PC-3 (cell line): ENCODE measurements at regions not wholly inside any gene's neighbourhood (a gene's known extent, or its start where the extent isn't known, plus 50 kb on each side); places are given as distances from the start of the nearest gene placed in this dataset.

Experiments used
- EZH2 ChIP-seq: fragments of 300-600 bp; sonication (generic); IDR thresholded peaks from one replicate; pipeline ENCODE4 v1.6.1; 2017; ENCODE audit warnings: antibody characterized with exemption, mild to moderate bottlenecking, low read length; ENCODE audit not compliant: unreplicated experiment
- EZH2phosphoT487 ChIP-seq: fragments of 300-600 bp; sonication (generic); IDR thresholded peaks from 2 replicates; pipeline ENCODE4 v1.6.1; 2018; ENCODE audit warnings: mild to moderate bottlenecking, antibody characterized with exemption, low read length, borderline replicate concordance
- TF ChIP-seq, protein P1 (sequence below): fragments of 300-600 bp; sonication (generic); conservative IDR thresholded peaks from 2 replicates; pipeline ENCODE4 v1.5.1; 2017; ENCODE audit warnings: antibody characterized with exemption, low read depth, mild to moderate bottlenecking, low read length

DNA sequence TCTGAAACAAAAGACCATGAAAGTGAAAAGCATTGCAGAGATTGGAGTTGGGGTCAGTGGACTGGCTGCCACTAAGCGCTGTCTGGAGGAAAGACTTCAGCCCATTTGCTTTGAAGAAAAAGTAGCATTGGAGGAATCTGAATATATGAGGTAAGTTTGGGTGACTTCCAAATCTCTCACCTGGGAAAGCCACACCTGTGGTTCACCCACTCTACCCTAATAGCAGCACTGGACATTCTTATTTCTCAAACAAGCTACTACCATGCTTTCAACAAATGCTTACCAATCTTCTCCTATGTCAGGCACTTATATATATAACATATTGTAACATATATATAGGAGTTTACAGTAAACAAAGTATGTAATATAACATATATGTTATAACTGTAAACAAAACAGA lies 76.0 kb upstream of the POGK start:
- TF ChIP-seq, protein P1, sequence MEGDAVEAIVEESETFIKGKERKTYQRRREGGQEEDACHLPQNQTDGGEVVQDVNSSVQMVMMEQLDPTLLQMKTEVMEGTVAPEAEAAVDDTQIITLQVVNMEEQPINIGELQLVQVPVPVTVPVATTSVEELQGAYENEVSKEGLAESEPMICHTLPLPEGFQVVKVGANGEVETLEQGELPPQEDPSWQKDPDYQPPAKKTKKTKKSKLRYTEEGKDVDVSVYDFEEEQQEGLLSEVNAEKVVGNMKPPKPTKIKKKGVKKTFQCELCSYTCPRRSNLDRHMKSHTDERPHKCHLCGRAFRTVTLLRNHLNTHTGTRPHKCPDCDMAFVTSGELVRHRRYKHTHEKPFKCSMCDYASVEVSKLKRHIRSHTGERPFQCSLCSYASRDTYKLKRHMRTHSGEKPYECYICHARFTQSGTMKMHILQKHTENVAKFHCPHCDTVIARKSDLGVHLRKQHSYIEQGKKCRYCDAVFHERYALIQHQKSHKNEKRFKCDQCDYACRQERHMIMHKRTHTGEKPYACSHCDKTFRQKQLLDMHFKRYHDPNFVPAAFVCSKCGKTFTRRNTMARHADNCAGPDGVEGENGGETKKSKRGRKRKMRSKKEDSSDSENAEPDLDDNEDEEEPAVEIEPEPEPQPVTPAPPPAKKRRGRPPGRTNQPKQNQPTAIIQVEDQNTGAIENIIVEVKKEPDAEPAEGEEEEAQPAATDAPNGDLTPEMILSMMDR = no peak
- TF ChIP-seq EZH2phosphoT487 = no peak
- no peak for TF ChIP-seq EZH2
